ENCODE measurements at regions not wholly inside any gene's neighbourhood (a gene's known extent, or its start where the extent isn't known, plus 50 kb on each side); places are given as distances from the start of the nearest gene placed in this dataset.

- no peak for TF ChIP-seq CTCF (IDR thresholded peaks at IDR 0.05; ENCODE audit: borderline replicate concordance, extremely low read depth, low read length, poor library complexity, severe bottlenecking)
- no peak for TF ChIP-seq EZH2 (IDR thresholded peaks at IDR 0.05; ENCODE audit: borderline replicate concordance, low read depth, low read length, severe bottlenecking)
Observed at GRCh38 chr10:53749439-53749838, 976.9 kb upstream of the MBL2 start.
